ENCODE measurements at regions not wholly inside any gene's neighbourhood (a gene's known extent, or its start where the extent isn't known, plus 50 kb on each side); places are given as distances from the start of the nearest gene placed in this dataset.

DNA sequence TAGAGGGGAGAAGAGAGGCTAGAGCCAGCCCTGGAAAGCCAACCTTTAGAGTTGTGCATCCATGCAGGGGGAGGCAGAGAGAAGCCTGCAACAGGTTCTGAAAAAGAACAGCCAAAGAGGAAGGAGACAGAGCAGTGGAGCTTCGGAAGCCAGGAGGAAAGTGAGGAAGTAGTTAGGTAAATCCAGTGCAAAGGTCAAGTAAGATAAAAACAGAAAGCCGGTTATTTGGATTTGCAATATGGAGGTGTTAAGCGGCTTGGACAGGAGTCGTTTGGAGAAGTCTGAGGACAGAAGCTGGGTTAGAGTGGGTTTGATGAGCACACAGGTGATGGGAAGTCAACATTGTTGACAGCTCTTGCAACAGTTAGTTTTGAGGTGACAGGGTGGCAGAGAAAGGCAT, 53.5 kb upstream of the FLT1 start:
- DNase-seq (ENCODE audit: low read depth in 3 of 3, low spot score in 2 of 3), result no peak

DNA sequence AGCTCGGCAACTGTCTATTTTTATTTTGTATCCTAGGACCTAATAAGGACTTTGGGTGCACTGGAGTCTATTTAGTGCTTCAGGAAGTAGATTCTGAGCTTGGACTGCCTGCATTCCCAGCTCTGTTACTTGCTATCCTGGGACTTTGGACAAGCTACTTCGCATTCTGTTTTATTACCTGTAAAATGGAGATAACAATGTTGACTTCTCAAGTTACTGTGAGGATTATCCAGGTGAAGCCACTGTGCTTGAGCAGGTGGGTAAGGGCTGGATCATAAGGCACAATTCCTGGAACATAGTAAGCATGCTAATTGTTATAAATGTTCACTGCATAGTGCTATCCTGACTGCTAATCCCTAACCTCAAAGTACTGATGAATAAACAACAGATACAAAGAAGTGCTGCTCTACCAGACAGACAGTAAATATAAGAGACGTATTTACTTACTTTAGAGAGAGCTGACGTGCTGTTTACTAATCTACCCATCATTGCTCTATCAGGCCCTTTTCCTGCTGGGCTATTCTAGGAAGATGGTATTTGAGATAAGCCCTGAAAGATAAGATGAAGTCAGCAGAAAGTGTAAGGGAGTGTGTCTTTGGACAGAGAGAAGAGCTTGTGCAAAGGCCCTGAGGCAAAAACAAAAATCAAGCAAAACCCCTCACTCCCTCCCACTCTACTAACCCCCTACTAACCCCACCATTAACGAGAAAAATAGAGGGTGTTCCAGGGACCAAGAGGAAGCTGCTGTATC, 50.8 kb upstream of the FLT1 start:
- DNase-seq (ENCODE audit: low read depth in 3 of 3, low spot score in 2 of 3), result no peak

Data from right renal cortex interstitium (tissue), 3 donors.